SU-DHL-6 (cell line): ENCODE measurements at regions not wholly inside any gene's neighbourhood (a gene's known extent, or its start where the extent isn't known, plus 50 kb on each side); places are given as distances from the start of the nearest gene placed in this dataset.

Experiments used
- H2AFZ ChIP-seq: fragments of 200-600 bp; sonication (generic); 2 replicates; pipeline ENCODE4 v1.6.1; 2014; ENCODE audit warnings: low read depth, mild to moderate bottlenecking, moderate library complexity, mixed read lengths, antibody characterized with exemption, low read length; ENCODE audit not compliant: severe bottlenecking
- H3F3A ChIP-seq: fragments of 200-600 bp; shearing (Covaris generic); 2 replicates; pipeline ENCODE4 v1.6.0; 2016; ENCODE audit warnings: antibody characterized with exemption, mild to moderate bottlenecking; ENCODE audit not compliant: insufficient read depth
- H3K27ac ChIP-seq: fragments of 200-600 bp; sonication (generic); 2 replicates; pipeline ENCODE4 v1.5.1; 2016; ENCODE audit warnings: low read depth, mild to moderate bottlenecking, low read length, moderate library complexity, mixed read lengths
- H3K27me3 ChIP-seq: fragments of 200-600 bp; sonication (generic), shearing (Covaris generic); 2 replicates; pipeline ENCODE4 v1.6.0; 2014; ENCODE audit warnings: mild to moderate bottlenecking, low read length
- H3K36me3 ChIP-seq: fragments of 200-600 bp; sonication (generic); 2 replicates; pipeline ENCODE4 v1.6.1; 2014; ENCODE audit warnings: mild to moderate bottlenecking, low read length, mixed read lengths
- H3K4me2 ChIP-seq: fragments of 300-600, 200-600 bp; shearing (Covaris generic), sonication (generic); 2 replicates; pipeline ENCODE4 v1.6.0; 2014; ENCODE audit warnings: low read length, low read depth, mild to moderate bottlenecking; ENCODE audit not compliant: poor library complexity, severe bottlenecking
- H3K4me3 ChIP-seq: fragments of 200-600 bp; sonication (generic); 2 replicates; pipeline ENCODE4 v1.5.1; 2014; ENCODE audit warnings: antibody characterized with exemption, low read length, mild to moderate bottlenecking, mixed read lengths; ENCODE audit not compliant: insufficient read depth, poor library complexity, severe bottlenecking
- H3K79me2 ChIP-seq: fragments of 200-600 bp; sonication (generic); 2 replicates; pipeline ENCODE4 v1.6.1; 2014; ENCODE audit warnings: mild to moderate bottlenecking, low read length, moderate library complexity; ENCODE audit not compliant: insufficient read depth
- H3K9ac ChIP-seq: fragments of 200-600 bp; sonication (generic); 2 replicates; pipeline ENCODE4 v1.7.0; 2014; ENCODE audit warnings: mild to moderate bottlenecking, low read length
- H3K9me2 ChIP-seq: fragments of 200-600 bp; sonication (generic); replicated peaks from 2 replicates; pipeline ENCODE4 v1.6.1; 2014; ENCODE audit warnings: low read length; ENCODE audit not compliant: insufficient read depth
- H3K9me3 ChIP-seq: fragments of 200-600 bp; sonication (generic); 2 replicates; pipeline ENCODE4 v1.6.1; 2014; ENCODE audit warnings: low read length, mixed read lengths; ENCODE audit not compliant: insufficient read depth
- H4K20me1 ChIP-seq: fragments of 200-600 bp; sonication (generic); 2 replicates; pipeline ENCODE4 v1.6.1; 2014; ENCODE audit warnings: low read depth, mild to moderate bottlenecking, antibody characterized with exemption, low read length, moderate library complexity, mixed read lengths
- CTCF ChIP-seq: fragments of 200-600 bp; sonication (generic); IDR thresholded peaks from one replicate; pipeline ENCODE4 v1.5.1; 2017; ENCODE audit warnings: antibody characterized with exemption, mild to moderate bottlenecking, low read length, moderate library complexity; ENCODE audit not compliant: insufficient read depth, poor library complexity, severe bottlenecking
- EZH2phosphoT487 ChIP-seq: fragments of 200-600 bp; sonication (generic), shearing (Covaris generic); conservative IDR thresholded peaks from 2 replicates; pipeline ENCODE4 v1.6.1; 2018; ENCODE audit warnings: mild to moderate bottlenecking, antibody characterized with exemption, low read length, moderate library complexity, mixed read lengths

- Histone ChIP-seq H3F3A (no peaks in the 10 kb centered on the region), H3K4me3 (no peak overlapping the region), H3K27me3 (no peaks in the 10 kb centered on the region), H3K79me2 (no peaks in the 10 kb centered on the region), H4K20me1 (no peaks in the 10 kb centered on the region), H3K9me3 (no peaks in the 10 kb centered on the region), H3K27ac (no peak overlapping the region), H3K9ac (no peak overlapping the region), H2AFZ (no peak overlapping the region), H3K9me2 (no peaks in the 10 kb centered on the region), H3K4me2 (no peak overlapping the region), H3K36me3 (no peaks in the 10 kb centered on the region)
- TF ChIP-seq EZH2phosphoT487 = no peak
- no peak for TF ChIP-seq CTCF
Observed at GRCh38 chr10:21314906-21315644, 210.4 kb downstream of the SKIDA1 start.

DNA sequence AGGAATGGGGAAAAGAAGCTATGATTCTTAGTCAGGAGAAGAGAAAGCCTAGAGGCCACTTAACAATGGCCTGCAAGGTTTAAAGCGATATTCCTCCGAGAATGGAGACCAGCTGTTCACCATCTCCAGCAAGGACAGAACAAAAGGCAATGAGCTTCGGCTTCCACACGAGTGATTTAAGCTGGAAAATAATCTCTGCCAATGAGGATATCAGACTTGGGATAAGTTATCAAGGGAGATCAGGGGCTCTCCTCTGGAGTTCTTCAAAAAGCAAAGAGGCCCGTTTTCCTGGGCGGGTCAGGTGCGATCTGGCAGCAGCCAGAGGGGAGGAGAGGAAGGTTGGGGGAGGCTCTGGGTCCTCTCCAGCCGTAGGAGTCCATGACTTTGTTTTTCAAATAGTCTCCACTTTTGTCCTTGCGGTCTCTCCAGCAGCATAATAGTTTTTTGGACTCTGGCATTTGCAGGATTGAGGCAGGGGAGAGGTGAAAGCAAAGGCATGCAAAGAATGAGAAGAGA is 211.3 kb downstream of the SKIDA1 start:
- Histone ChIP-seq H2AFZ (no peak overlapping the region), H3K4me2 (no peak overlapping the region)

DNA sequence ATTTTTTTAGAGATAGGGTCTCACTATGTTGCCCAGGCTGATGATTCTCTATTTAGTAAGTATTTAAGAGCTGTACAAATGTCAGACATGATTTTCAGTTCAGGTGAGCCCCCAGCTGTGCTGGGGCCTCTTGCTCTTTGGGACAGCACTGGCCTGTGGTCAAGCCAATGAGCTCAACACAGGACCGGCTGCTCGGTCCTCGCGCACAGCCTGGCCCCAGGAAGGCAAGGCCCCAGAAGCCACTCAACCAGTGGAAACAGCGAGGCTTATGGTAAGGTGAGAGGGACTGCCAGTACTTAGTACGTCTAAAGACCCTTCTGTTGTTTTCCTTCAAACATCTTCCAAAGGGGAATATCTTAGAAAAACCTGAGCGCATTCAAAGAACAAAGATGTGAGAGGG is 211.8 kb downstream of the SKIDA1 start:
- H3K27ac ChIP-seq = no peak overlapping the region
- TF ChIP-seq CTCF = no peak
- TF ChIP-seq EZH2phosphoT487 = no peak

More for the DNA sequence above, 211.3 kb downstream of the SKIDA1 start:
- Histone ChIP-seq H3K79me2 (no peaks in the 10 kb centered on the region), H3K27me3 (no peaks in the 10 kb centered on the region), H3K9me2 (no peaks in the 10 kb centered on the region), H3K36me3 (no peaks in the 10 kb centered on the region), H3K4me3 (no peak overlapping the region), H3K9ac (no peak overlapping the region), H3K9me3 (no peaks in the 10 kb centered on the region), H3F3A (no peaks in the 10 kb centered on the region), H4K20me1 (no peaks in the 10 kb centered on the region), H3K27ac (no peak overlapping the region)
- TF ChIP-seq EZH2phosphoT487 = no peak

GRCh38 chr10:21311426-21311825 is 214.1 kb downstream of the SKIDA1 start:
- Histone ChIP-seq H2AFZ (no peak overlapping the region), H3F3A (no peaks in the 10 kb centered on the region), H3K4me2 (no peak overlapping the region), H3K27ac (no peak overlapping the region), H3K4me3 (no peak overlapping the region), H4K20me1 (no peaks in the 10 kb centered on the region), H3K9me2 (no peaks in the 10 kb centered on the region), H3K79me2 (no peaks in the 10 kb centered on the region), H3K9me3 (no peaks in the 10 kb centered on the region), H3K27me3 (no peaks in the 10 kb centered on the region), H3K9ac (no peak overlapping the region), H3K36me3 (no peaks in the 10 kb centered on the region)
- TF ChIP-seq EZH2phosphoT487 (no peak), CTCF (no peak)

More for the DNA sequence above, 211.8 kb downstream of the SKIDA1 start:
- Histone ChIP-seq H3K9me2 (no peaks in the 10 kb centered on the region), H3K79me2 (no peaks in the 10 kb centered on the region), H2AFZ (no peak overlapping the region), H3K9ac (no peak overlapping the region), H3K4me2 (no peak overlapping the region), H3F3A (no peaks in the 10 kb centered on the region), H3K36me3 (no peaks in the 10 kb centered on the region), H3K9me3 (no peaks in the 10 kb centered on the region), H3K27me3 (no peaks in the 10 kb centered on the region), H4K20me1 (no peaks in the 10 kb centered on the region), H3K4me3 (no peak overlapping the region)
